ENCODE measurements at regions not wholly inside any gene's neighbourhood (a gene's known extent, or its start where the extent isn't known, plus 50 kb on each side); places are given as distances from the start of the nearest gene placed in this dataset.
A peak's percentile ranks its signal among the peaks of the same experiment; 100 is the strongest.

- Histone ChIP-seq H3K27ac (ENCODE audit: insufficient read depth in 1 of 2, low read depth in 1 of 2, low read length in 2 of 2, poor library complexity in 1 of 2, severe bottlenecking in 2 of 2) (no peak overlapping the region), H3K4me1 (ENCODE audit: control extremely low read depth in 1 of 4, control insufficient read depth in 4 of 4, insufficient read depth in 4 of 4, low read length in 3 of 4) (no peaks in the 10 kb centered on the region), H3K9me3 (ENCODE audit: control extremely low read depth in 1 of 5, control insufficient read depth in 4 of 5, insufficient read depth in 2 of 5, low read depth in 1 of 5, low read length in 4 of 5) (peaks cover 0 to 5% (median 0%) of the 10 kb centered on the region in 5 experiments), H3K27me3 (replicated peaks in 2 of 5; ENCODE audit: control insufficient read depth in 4 of 5, insufficient read depth in 5 of 5, low read length in 4 of 5) (peaks cover 0 to 73% (median 5%) of the 10 kb centered on the region in 5 experiments), H3K4me3 (ENCODE audit: control insufficient read depth in 1 of 7, extremely low read depth in 1 of 7, insufficient read depth in 4 of 7, low read depth in 2 of 7, low read length in 6 of 7) (no peak overlapping the region), H3K36me3 (ENCODE audit: control insufficient read depth in 4 of 4, insufficient read depth in 4 of 4, low read length in 3 of 4) (no peaks in the 10 kb centered on the region)
- POLR2A ChIA-PET, result no interaction called here
- CTCF ChIA-PET, result no interaction called here
- WGBS (ENCODE audit: insufficient coverage), result 78% methylated on average over 22 of the region's 23 CpGs
- DNase-seq, result no peak
Measured at GRCh38 chr20:63119121-63119962, 96.6 kb downstream of the YTHDF1 start.

GRCh38 chr20:63118303-63119120, 97.4 kb downstream of the YTHDF1 start:
- WGBS (ENCODE audit: insufficient coverage), result 93% methylated on average over 30 of the region's 38 CpGs
- Histone ChIP-seq H3K27ac (ENCODE audit: insufficient read depth in 1 of 2, low read depth in 1 of 2, low read length in 2 of 2, poor library complexity in 1 of 2, severe bottlenecking in 2 of 2) (no peak overlapping the region), H3K36me3 (ENCODE audit: control insufficient read depth in 4 of 4, insufficient read depth in 4 of 4, low read length in 3 of 4) (no peaks in the 10 kb centered on the region), H3K4me3 (ENCODE audit: control insufficient read depth in 1 of 7, extremely low read depth in 1 of 7, insufficient read depth in 4 of 7, low read depth in 2 of 7, low read length in 6 of 7) (no peak overlapping the region), H3K27me3 (replicated peaks in 2 of 5; ENCODE audit: control insufficient read depth in 4 of 5, insufficient read depth in 5 of 5, low read length in 4 of 5) (peaks cover 0 to 79% (median 5%) of the 10 kb centered on the region in 5 experiments), H3K4me1 (ENCODE audit: control extremely low read depth in 1 of 4, control insufficient read depth in 4 of 4, insufficient read depth in 4 of 4, low read length in 3 of 4) (no peaks in the 10 kb centered on the region), H3K9me3 (ENCODE audit: control extremely low read depth in 1 of 5, control insufficient read depth in 4 of 5, insufficient read depth in 2 of 5, low read depth in 1 of 5, low read length in 4 of 5) (peaks cover 0 to 5% (median 0%) of the 10 kb centered on the region in 5 experiments)
- POLR2A ChIA-PET, result no interaction called here
- DNase-seq, result no peak
- CTCF ChIA-PET, result no interaction called here

- H3K36me3 ChIP-seq (ENCODE audit: control insufficient read depth in 4 of 4, insufficient read depth in 4 of 4, low read length in 3 of 4), result no peaks in the 10 kb centered on the region
- CTCF ChIA-PET, result no interaction called here
- no peak for DNase-seq
- POLR2A ChIA-PET, result no interaction called here
- WGBS (ENCODE audit: insufficient coverage), result 87% methylated on average over 21 of the region's 25 CpGs
- H3K9me3 ChIP-seq (ENCODE audit: control extremely low read depth in 1 of 5, control insufficient read depth in 4 of 5, insufficient read depth in 2 of 5, low read depth in 1 of 5, low read length in 4 of 5), result peaks cover 0 to 1% (median 0%) of the 10 kb centered on the region in 5 experiments
- H3K27me3 ChIP-seq (replicated peaks in 2 of 5; ENCODE audit: control insufficient read depth in 4 of 5, insufficient read depth in 5 of 5, low read length in 4 of 5), result peaks cover 0 to 77% (median 5%) of the 10 kb centered on the region in 5 experiments
- H3K27ac ChIP-seq (ENCODE audit: insufficient read depth in 1 of 2, low read depth in 1 of 2, low read length in 2 of 2, poor library complexity in 1 of 2, severe bottlenecking in 2 of 2), result no peak overlapping the region
- H3K4me1 ChIP-seq (ENCODE audit: control extremely low read depth in 1 of 4, control insufficient read depth in 4 of 4, insufficient read depth in 4 of 4, low read length in 3 of 4), result no peaks in the 10 kb centered on the region
- no peak overlapping the region for H3K4me3 ChIP-seq (ENCODE audit: control insufficient read depth in 1 of 7, extremely low read depth in 1 of 7, insufficient read depth in 4 of 7, low read depth in 2 of 7, low read length in 6 of 7)
Measured at GRCh38 chr20:63117661-63118302, 98.1 kb downstream of the YTHDF1 start.

GRCh38 chr20:63117151-63117550, 98.8 kb downstream of the YTHDF1 start:
- 81% methylated on average over 7 of the region's 9 CpGs for WGBS (ENCODE audit: insufficient coverage)
- Histone ChIP-seq H3K36me3 (ENCODE audit: control insufficient read depth in 4 of 4, insufficient read depth in 4 of 4, low read length in 3 of 4) (no peaks in the 10 kb centered on the region), H3K4me1 (ENCODE audit: control extremely low read depth in 1 of 4, control insufficient read depth in 4 of 4, insufficient read depth in 4 of 4, low read length in 3 of 4) (no peaks in the 10 kb centered on the region), H3K27ac (ENCODE audit: insufficient read depth in 1 of 2, low read depth in 1 of 2, low read length in 2 of 2, poor library complexity in 1 of 2, severe bottlenecking in 2 of 2) (no peak overlapping the region), H3K4me3 (ENCODE audit: control insufficient read depth in 1 of 7, extremely low read depth in 1 of 7, insufficient read depth in 4 of 7, low read depth in 2 of 7, low read length in 6 of 7) (no peak overlapping the region), H3K9me3 (ENCODE audit: control extremely low read depth in 1 of 5, control insufficient read depth in 4 of 5, insufficient read depth in 2 of 5, low read depth in 1 of 5, low read length in 4 of 5) (peaks cover 0 to 3% (median 0%) of the 10 kb centered on the region in 5 experiments), H3K27me3 (replicated peaks in 2 of 5; ENCODE audit: control insufficient read depth in 4 of 5, insufficient read depth in 5 of 5, low read length in 4 of 5) (peaks cover 0 to 71% (median 5%) of the 10 kb centered on the region in 5 experiments)
- DNase-seq, result no peak
- CTCF ChIA-PET, result no interaction called here
- POLR2A ChIA-PET, result no interaction called here

GRCh38 chr20:63116412-63117106, 99.4 kb downstream of the YTHDF1 start:
- CTCF ChIA-PET, result no interaction called here
- DNase-seq, result peak in 2 of 3 donors; percentile 36 to 41

GRCh38 chr20:63115651-63116411, 100.1 kb downstream of the YTHDF1 start:
- Histone ChIP-seq H3K4me3 (ENCODE audit: control insufficient read depth in 1 of 7, extremely low read depth in 1 of 7, insufficient read depth in 4 of 7, low read depth in 2 of 7, low read length in 6 of 7) (no peak overlapping the region), H3K27me3 (replicated peaks in 2 of 5; ENCODE audit: control insufficient read depth in 4 of 5, insufficient read depth in 5 of 5, low read length in 4 of 5) (peaks cover 0 to 70% (median 5%) of the 10 kb centered on the region in 5 experiments), H3K4me1 (ENCODE audit: control extremely low read depth in 1 of 4, control insufficient read depth in 4 of 4, insufficient read depth in 4 of 4, low read length in 3 of 4) (no peaks in the 10 kb centered on the region), H3K27ac (ENCODE audit: insufficient read depth in 1 of 2, low read depth in 1 of 2, low read length in 2 of 2, poor library complexity in 1 of 2, severe bottlenecking in 2 of 2) (no peak overlapping the region), H3K36me3 (ENCODE audit: control insufficient read depth in 4 of 4, insufficient read depth in 4 of 4, low read length in 3 of 4) (no peaks in the 10 kb centered on the region), H3K9me3 (ENCODE audit: control extremely low read depth in 1 of 5, control insufficient read depth in 4 of 5, insufficient read depth in 2 of 5, low read depth in 1 of 5, low read length in 4 of 5) (peaks cover 0 to 10% (median 5%) of the 10 kb centered on the region in 5 experiments)
- ChIA-PET CTCF (no interaction called here), POLR2A (no interaction called here)
- 76% methylated on average over 7 of the region's 11 CpGs for WGBS (ENCODE audit: insufficient coverage)
- DNase-seq, result no peak

More at GRCh38 chr20:63116412-63117106, 99.4 kb downstream of the YTHDF1 start:
- Histone ChIP-seq H3K27ac (ENCODE audit: insufficient read depth in 1 of 2, low read depth in 1 of 2, low read length in 2 of 2, poor library complexity in 1 of 2, severe bottlenecking in 2 of 2) (no peak overlapping the region), H3K9me3 (ENCODE audit: control extremely low read depth in 1 of 5, control insufficient read depth in 4 of 5, insufficient read depth in 2 of 5, low read depth in 1 of 5, low read length in 4 of 5) (peaks cover 0 to 7% (median 0%) of the 10 kb centered on the region in 5 experiments), H3K36me3 (ENCODE audit: control insufficient read depth in 4 of 4, insufficient read depth in 4 of 4, low read length in 3 of 4) (no peaks in the 10 kb centered on the region), H3K4me3 (ENCODE audit: control insufficient read depth in 1 of 7, extremely low read depth in 1 of 7, insufficient read depth in 4 of 7, low read depth in 2 of 7, low read length in 6 of 7) (no peak overlapping the region), H3K4me1 (ENCODE audit: control extremely low read depth in 1 of 4, control insufficient read depth in 4 of 4, insufficient read depth in 4 of 4, low read length in 3 of 4) (no peaks in the 10 kb centered on the region), H3K27me3 (replicated peaks in 2 of 5; ENCODE audit: control insufficient read depth in 4 of 5, insufficient read depth in 5 of 5, low read length in 4 of 5) (peaks cover 0 to 70% (median 5%) of the 10 kb centered on the region in 5 experiments)
- POLR2A ChIA-PET, result no interaction called here
- WGBS (ENCODE audit: insufficient coverage), result 20% methylated on average over 30 of the region's 32 CpGs

Data from common myeloid progenitor, CD34-positive (primary cell).